ENCODE measurements at regions not wholly inside any gene's neighbourhood (a gene's known extent, or its start where the extent isn't known, plus 50 kb on each side); places are given as distances from the start of the nearest gene placed in this dataset.

DNA sequence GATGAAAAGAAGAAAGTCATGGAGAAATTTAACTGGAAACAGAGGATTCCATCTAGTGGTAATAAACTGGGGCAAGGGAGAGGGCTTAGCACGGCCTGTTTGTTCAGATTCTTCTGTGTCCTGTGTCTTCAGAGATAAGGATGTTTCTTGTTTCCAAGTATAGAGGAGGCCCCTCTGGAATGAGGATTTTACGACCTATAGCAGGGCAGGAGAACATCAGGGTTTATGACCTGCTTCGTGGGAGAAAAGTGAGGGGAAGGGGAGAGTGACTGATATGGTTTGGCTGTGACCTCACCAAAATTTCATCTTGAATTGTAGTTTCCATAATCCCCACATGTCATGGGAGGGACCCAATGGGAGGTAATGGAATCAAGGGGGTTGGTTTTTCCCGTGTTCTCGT is 93.0 kb upstream of the LDB2 start:
- no peaks in the 10 kb centered on the region for H3K27me3 ChIP-seq (replicated peaks; ENCODE audit: control insufficient read depth, insufficient read depth, low read length)
- no peak overlapping the region for H3K4me3 ChIP-seq (replicated peaks; ENCODE audit: low read depth, low read length)
- H3K36me3 ChIP-seq (ENCODE audit: control insufficient read depth, insufficient read depth, low read length): no peaks in the 10 kb centered on the region
- TF ChIP-seq, protein P1, sequence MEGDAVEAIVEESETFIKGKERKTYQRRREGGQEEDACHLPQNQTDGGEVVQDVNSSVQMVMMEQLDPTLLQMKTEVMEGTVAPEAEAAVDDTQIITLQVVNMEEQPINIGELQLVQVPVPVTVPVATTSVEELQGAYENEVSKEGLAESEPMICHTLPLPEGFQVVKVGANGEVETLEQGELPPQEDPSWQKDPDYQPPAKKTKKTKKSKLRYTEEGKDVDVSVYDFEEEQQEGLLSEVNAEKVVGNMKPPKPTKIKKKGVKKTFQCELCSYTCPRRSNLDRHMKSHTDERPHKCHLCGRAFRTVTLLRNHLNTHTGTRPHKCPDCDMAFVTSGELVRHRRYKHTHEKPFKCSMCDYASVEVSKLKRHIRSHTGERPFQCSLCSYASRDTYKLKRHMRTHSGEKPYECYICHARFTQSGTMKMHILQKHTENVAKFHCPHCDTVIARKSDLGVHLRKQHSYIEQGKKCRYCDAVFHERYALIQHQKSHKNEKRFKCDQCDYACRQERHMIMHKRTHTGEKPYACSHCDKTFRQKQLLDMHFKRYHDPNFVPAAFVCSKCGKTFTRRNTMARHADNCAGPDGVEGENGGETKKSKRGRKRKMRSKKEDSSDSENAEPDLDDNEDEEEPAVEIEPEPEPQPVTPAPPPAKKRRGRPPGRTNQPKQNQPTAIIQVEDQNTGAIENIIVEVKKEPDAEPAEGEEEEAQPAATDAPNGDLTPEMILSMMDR (IDR thresholded peaks at IDR 0.05; ENCODE audit: insufficient read depth, low read length, poor library complexity, severe bottlenecking): no peak
- DNase-seq (ENCODE audit: extremely low read depth, insufficient read length): no peak

DNA sequence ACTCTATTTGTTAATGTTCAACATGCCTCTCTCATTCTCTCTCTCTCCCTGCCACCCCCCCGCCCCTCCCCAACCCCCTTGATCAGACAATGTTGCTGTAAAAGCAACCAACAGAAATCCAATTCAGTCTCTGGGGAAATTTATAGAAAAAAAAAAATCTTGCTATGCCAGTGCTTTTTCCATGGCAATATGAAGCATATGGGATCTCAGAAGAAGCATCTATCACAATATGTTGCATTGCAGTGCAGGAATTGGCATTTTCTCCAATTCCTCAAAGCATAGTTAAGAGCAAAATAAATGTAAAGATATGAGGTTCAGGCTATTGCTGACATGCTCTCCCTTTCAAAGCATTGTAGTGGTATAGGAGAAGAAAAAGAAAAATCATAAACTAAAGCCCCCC is 90.9 kb upstream of the LDB2 start:
- no peaks in the 10 kb centered on the region for H3K27me3 ChIP-seq (replicated peaks; ENCODE audit: control insufficient read depth, insufficient read depth, low read length)
- H3K36me3 ChIP-seq (ENCODE audit: control insufficient read depth, insufficient read depth, low read length): no peaks in the 10 kb centered on the region
- TF ChIP-seq, protein P1 (IDR thresholded peaks at IDR 0.05; ENCODE audit: insufficient read depth, low read length, poor library complexity, severe bottlenecking): no peak
- no peak for DNase-seq (ENCODE audit: extremely low read depth, insufficient read length)
- H3K4me3 ChIP-seq (replicated peaks; ENCODE audit: low read depth, low read length): no peak overlapping the region

DNA sequence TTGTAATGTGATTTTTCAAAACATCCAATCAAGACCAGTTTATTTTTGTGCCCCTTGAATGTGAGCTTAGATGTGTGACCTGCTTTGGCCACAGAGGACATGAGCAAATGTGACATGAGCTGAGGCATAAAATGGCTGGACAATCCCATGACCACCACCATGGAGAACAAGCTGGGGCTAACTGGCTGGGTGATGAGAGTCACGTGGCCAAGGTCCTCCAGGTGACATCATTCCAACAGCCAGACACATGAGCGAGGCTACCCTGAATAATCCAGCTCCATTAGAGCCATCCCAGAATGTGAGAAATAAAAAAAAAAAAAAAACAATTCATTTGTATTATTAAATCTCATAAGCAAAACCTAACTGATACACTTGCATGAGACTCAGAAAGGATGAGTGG is 90.4 kb upstream of the LDB2 start:
- Histone ChIP-seq H3K36me3 (ENCODE audit: control insufficient read depth, insufficient read depth, low read length) (no peaks in the 10 kb centered on the region), H3K4me3 (replicated peaks; ENCODE audit: low read depth, low read length) (no peak overlapping the region), H3K27me3 (replicated peaks; ENCODE audit: control insufficient read depth, insufficient read depth, low read length) (no peaks in the 10 kb centered on the region)
- TF ChIP-seq, protein P1 (IDR thresholded peaks at IDR 0.05; ENCODE audit: insufficient read depth, low read length, poor library complexity, severe bottlenecking): no peak
- DNase-seq (ENCODE audit: extremely low read depth, insufficient read length): no peak

DNA sequence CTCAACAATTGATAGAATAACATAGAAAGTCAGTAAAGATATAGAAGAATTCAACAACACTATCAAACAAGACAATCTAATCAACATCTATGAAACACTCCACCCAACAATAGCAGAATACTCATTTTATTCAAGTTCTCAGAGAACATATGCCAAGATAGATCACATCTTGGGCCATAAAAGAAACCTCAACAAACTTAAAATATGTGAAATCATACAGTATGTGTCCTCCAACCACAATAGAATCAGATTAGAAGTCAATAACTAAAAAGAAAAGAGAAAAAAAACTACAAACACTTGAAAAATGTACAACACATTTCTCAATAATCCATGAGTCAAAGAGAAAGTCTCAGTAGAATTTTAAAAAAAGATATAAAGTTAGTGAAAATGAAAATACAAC is 78.6 kb upstream of the LDB2 start:
- no peaks in the 10 kb centered on the region; the same call in 1 of the 2 replicates for H3K27me3 ChIP-seq (replicated peaks; ENCODE audit: control insufficient read depth, insufficient read depth, low read length)
- no peak overlapping the region for H3K4me3 ChIP-seq (replicated peaks; ENCODE audit: low read depth, low read length)
- no peak for DNase-seq (ENCODE audit: extremely low read depth, insufficient read length)
- H3K36me3 ChIP-seq (ENCODE audit: control insufficient read depth, insufficient read depth, low read length): no peaks in the 10 kb centered on the region
- TF ChIP-seq, protein P1 (IDR thresholded peaks at IDR 0.05; ENCODE audit: insufficient read depth, low read length, poor library complexity, severe bottlenecking): no peak

DNA sequence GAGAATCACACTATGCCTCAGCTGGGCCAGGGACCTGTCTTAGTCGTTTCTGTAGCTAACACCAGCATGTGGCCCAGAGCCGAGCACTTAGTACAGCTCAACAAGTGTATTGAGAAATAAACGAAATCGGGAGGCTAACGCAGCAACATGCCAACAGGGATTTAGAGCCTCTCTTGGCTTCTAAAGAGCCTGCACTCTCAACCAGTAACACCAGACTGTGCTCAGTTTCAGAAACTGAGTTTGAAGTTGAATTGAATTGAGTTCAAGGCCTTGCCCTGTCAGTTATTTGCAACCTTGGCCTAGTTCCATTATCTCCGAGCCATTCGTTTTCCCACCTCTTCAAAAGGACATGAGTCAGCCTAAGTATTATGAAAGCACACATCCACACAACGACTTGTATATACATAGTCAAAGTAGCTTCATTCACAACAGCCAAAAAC is 71.3 kb upstream of the LDB2 start:
- H3K4me3 ChIP-seq (replicated peaks; ENCODE audit: low read depth, low read length): no peak overlapping the region
- no peak for DNase-seq (ENCODE audit: extremely low read depth, insufficient read length)
- H3K27me3 ChIP-seq (replicated peaks; ENCODE audit: control insufficient read depth, insufficient read depth, low read length): no peaks in the 10 kb centered on the region
- H3K36me3 ChIP-seq (ENCODE audit: control insufficient read depth, insufficient read depth, low read length): no peaks in the 10 kb centered on the region
- TF ChIP-seq, protein P1 (IDR thresholded peaks at IDR 0.05; ENCODE audit: insufficient read depth, low read length, poor library complexity, severe bottlenecking): no peak

DNA sequence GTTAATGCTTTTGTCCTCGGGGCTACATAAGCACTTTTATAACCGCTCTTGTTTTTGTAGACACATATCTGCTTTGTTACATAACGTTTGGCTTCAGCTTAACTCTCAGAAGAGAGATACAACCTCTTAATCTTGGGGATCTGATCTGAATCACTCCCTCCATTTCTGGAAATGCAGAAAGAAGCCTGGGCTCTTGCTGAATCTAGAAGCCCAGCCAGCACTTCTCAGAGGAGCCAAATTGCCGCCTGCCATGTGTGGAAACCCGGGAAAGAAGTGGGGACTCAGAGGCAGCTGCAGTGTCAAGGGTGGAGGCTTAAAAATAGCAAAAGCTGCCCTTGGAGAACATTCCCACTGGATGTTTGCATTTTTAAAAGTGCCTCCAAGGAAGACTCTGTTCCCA is 69.3 kb upstream of the LDB2 start:
- no peaks in the 10 kb centered on the region for H3K36me3 ChIP-seq (ENCODE audit: control insufficient read depth, insufficient read depth, low read length)
- DNase-seq (ENCODE audit: extremely low read depth, insufficient read length): no peak
- TF ChIP-seq, protein P1 (IDR thresholded peaks at IDR 0.05; ENCODE audit: insufficient read depth, low read length, poor library complexity, severe bottlenecking): no peak

More for the DNA sequence above, 69.3 kb upstream of the LDB2 start:
- no peak overlapping the region for H3K4me3 ChIP-seq (replicated peaks; ENCODE audit: low read depth, low read length)
- H3K27me3 ChIP-seq (replicated peaks; ENCODE audit: control insufficient read depth, insufficient read depth, low read length): no peaks in the 10 kb centered on the region
